Loucy (cell line): ENCODE measurements at regions not wholly inside any gene's neighbourhood (a gene's known extent, or its start where the extent isn't known, plus 50 kb on each side); places are given as distances from the start of the nearest gene placed in this dataset.

Source experiments
- H2AFZ ChIP-seq: fragments of 200-600 bp; sonication (generic); 2 replicates; pipeline ENCODE4 v1.6.0; 2016; ENCODE audit warnings: antibody characterized with exemption, mild to moderate bottlenecking, low read length, moderate library complexity
- H3F3A ChIP-seq: fragments of 200-600 bp; 2 replicates; pipeline ENCODE4 v1.6.0; 2016; ENCODE audit warnings: antibody characterized with exemption, low read depth, mild to moderate bottlenecking
- H3K27me3 ChIP-seq: fragments of 200-600 bp; sonication (generic); 2 replicates; pipeline ENCODE4 v1.6.1; 2014; ENCODE audit warnings: low read length, mild to moderate bottlenecking; ENCODE audit not compliant: insufficient read depth, poor library complexity, severe bottlenecking
- H3K36me3 ChIP-seq: fragments of 200-600 bp; sonication (generic); 2 replicates; pipeline ENCODE4 v1.6.1; 2016; ENCODE audit warnings: low read length; ENCODE audit not compliant: insufficient read depth
- H3K4me1 ChIP-seq: fragments of 200-600 bp; sonication (generic); 2 replicates; pipeline ENCODE4 v1.5.1; 2014; ENCODE audit warnings: low read length, mild to moderate bottlenecking; ENCODE audit not compliant: insufficient read depth, poor library complexity, severe bottlenecking
- H3K4me2 ChIP-seq: fragments of 200-600 bp; sonication (generic); 2 replicates; pipeline ENCODE4 v1.6.0; 2014; ENCODE audit warnings: antibody characterized with exemption, low read length, low read depth, mild to moderate bottlenecking; ENCODE audit not compliant: poor library complexity, severe bottlenecking
- H3K4me3 ChIP-seq: fragments of 200-600 bp; sonication (generic); 2 replicates; pipeline ENCODE4 v1.5.1; 2014; ENCODE audit warnings: low read length, mild to moderate bottlenecking, mixed read lengths; ENCODE audit not compliant: poor library complexity, severe bottlenecking
- H3K79me2 ChIP-seq: fragments of 200-600 bp; sonication (generic); 2 replicates; pipeline ENCODE4 v1.6.1; 2014; ENCODE audit warnings: low read length; ENCODE audit not compliant: insufficient read depth
- H3K9ac ChIP-seq: fragments of 200-600 bp; sonication (generic); 2 replicates; pipeline ENCODE4 v1.6.0; 2014; ENCODE audit warnings: mild to moderate bottlenecking, low read depth, low read length, moderate library complexity; ENCODE audit not compliant: poor library complexity, severe bottlenecking
- H3K9me2 ChIP-seq: fragments of 200-600 bp; sonication (generic); replicated peaks from 2 replicates; pipeline ENCODE4 v1.6.1; 2016; ENCODE audit warnings: low read depth, low read length, mixed read lengths
- H3K9me3 ChIP-seq: fragments of 200-600 bp; sonication (generic); 2 replicates; pipeline ENCODE4 v1.6.1; 2014; ENCODE audit warnings: mild to moderate bottlenecking, antibody characterized with exemption, low read length, low read depth; ENCODE audit not compliant: insufficient read depth
- H4K20me1 ChIP-seq: fragments of 200-600 bp; sonication (generic); 2 replicates; pipeline ENCODE4 v1.6.0; 2014; ENCODE audit warnings: antibody characterized with exemption, low read length, mild to moderate bottlenecking; ENCODE audit not compliant: insufficient read depth, poor library complexity, severe bottlenecking
- EZH2phosphoT487 ChIP-seq: fragments of 200-600 bp; IDR thresholded peaks from 2 replicates; pipeline ENCODE4 v1.6.1; 2018; ENCODE audit warnings: antibody characterized with exemption, mild to moderate bottlenecking, moderate library complexity, borderline replicate concordance
- TF ChIP-seq, protein P1 (sequence below): fragments of 200-600 bp; sonication (generic); conservative IDR thresholded peaks from 2 replicates; pipeline ENCODE4 v1.5.1; 2014; ENCODE audit warnings: mild to moderate bottlenecking, antibody characterized with exemption, low read length

DNA sequence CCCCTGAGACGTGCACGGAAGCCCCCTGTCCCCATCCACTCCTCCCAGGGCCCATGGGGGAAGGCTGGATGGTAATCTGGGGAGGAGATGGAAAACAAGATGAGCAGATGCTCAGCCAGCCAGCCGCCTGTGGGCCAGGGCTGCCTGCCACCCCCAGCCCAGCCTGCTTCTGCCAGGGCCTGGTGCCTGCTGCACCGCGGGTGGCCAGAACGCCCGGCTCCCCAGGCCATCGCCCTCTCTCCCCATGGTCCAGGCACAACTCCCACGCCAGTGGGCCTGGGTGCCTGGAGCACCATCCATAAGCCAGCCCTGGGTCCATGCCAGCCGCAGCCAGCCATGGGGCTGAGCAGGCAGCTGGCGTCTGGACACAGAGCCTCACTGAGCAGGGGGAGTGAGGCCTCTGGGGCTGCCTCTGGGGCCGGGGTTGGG lies 57.2 kb upstream of the ELN start:
- Histone ChIP-seq H3K9me3 (no peaks in the 10 kb centered on the region), H3K27me3 (no peaks in the 10 kb centered on the region), H4K20me1 (no peaks in the 10 kb centered on the region), H2AFZ (no peak overlapping the region), H3K9me2 (no peaks in the 10 kb centered on the region), H3K36me3 (no peaks in the 10 kb centered on the region), H3K4me2 (no peak overlapping the region), H3K9ac (no peak overlapping the region), H3K4me1 (no peaks in the 10 kb centered on the region), H3K79me2 (no peaks in the 10 kb centered on the region), H3K4me3 (no peak overlapping the region), H3F3A (no peaks in the 10 kb centered on the region)
- TF ChIP-seq, protein P1, sequence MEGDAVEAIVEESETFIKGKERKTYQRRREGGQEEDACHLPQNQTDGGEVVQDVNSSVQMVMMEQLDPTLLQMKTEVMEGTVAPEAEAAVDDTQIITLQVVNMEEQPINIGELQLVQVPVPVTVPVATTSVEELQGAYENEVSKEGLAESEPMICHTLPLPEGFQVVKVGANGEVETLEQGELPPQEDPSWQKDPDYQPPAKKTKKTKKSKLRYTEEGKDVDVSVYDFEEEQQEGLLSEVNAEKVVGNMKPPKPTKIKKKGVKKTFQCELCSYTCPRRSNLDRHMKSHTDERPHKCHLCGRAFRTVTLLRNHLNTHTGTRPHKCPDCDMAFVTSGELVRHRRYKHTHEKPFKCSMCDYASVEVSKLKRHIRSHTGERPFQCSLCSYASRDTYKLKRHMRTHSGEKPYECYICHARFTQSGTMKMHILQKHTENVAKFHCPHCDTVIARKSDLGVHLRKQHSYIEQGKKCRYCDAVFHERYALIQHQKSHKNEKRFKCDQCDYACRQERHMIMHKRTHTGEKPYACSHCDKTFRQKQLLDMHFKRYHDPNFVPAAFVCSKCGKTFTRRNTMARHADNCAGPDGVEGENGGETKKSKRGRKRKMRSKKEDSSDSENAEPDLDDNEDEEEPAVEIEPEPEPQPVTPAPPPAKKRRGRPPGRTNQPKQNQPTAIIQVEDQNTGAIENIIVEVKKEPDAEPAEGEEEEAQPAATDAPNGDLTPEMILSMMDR = no peak
- no peak for TF ChIP-seq EZH2phosphoT487

GRCh38 chr7:73971322-73971703 lies 56.7 kb upstream of the ELN start:
- TF ChIP-seq, protein P1 = no peak
- no peak for TF ChIP-seq EZH2phosphoT487
- Histone ChIP-seq H4K20me1 (no peaks in the 10 kb centered on the region), H3K27me3 (no peaks in the 10 kb centered on the region), H3F3A (no peaks in the 10 kb centered on the region), H3K4me3 (no peak overlapping the region), H3K4me1 (no peaks in the 10 kb centered on the region), H3K4me2 (no peak overlapping the region), H3K79me2 (no peaks in the 10 kb centered on the region), H3K9ac (no peak overlapping the region), H3K9me2 (no peaks in the 10 kb centered on the region), H3K36me3 (no peaks in the 10 kb centered on the region), H2AFZ (no peak overlapping the region), H3K9me3 (no peaks in the 10 kb centered on the region)

DNA sequence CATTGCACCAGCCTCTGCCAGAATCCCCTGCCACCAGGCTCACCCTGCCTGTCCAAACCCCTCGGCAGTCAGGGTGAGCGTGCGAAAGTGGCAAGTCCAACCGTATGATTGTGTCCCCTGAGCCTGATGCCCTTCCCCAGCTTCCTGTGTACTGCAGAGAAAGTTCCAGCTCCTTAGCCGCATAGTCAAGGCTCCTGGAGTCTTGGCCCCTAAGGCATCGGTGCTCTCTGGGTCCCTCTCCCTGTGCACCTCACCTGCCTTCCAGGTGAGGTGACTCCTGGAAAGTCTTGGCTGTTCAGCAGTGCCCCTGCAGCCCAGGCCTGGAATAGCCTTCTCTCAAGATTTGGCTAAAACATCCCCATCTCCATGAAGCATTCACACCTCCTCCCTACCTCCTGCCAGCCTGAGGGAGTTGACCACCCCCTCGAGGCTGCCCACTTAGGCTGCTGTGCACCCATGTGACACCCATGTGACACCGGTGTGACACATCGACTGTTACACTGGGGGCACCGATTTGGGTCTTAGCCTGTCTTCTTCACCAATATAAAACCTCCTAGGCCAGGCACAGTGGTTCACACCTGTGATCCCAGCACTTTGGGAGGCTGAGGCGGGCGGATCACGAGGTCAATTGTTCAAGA lies 56.1 kb upstream of the ELN start:
- no peaks in the 10 kb centered on the region for H3K79me2 ChIP-seq
- no peaks in the 10 kb centered on the region for H3K4me1 ChIP-seq
- TF ChIP-seq EZH2phosphoT487 = no peak
- TF ChIP-seq, protein P1 = peak; percentile 25
- no peaks in the 10 kb centered on the region for H4K20me1 ChIP-seq
- H3K9ac ChIP-seq = no peak overlapping the region
- H3K36me3 ChIP-seq = no peaks in the 10 kb centered on the region
- no peaks in the 10 kb centered on the region for H3F3A ChIP-seq
- H3K4me2 ChIP-seq = no peak overlapping the region
- H2AFZ ChIP-seq = no peak overlapping the region
- no peaks in the 10 kb centered on the region for H3K9me3 ChIP-seq
- no peak overlapping the region for H3K4me3 ChIP-seq
- no peaks in the 10 kb centered on the region for H3K9me2 ChIP-seq
- H3K27me3 ChIP-seq = no peaks in the 10 kb centered on the region
